ENCODE measurements at regions not wholly inside any gene's neighbourhood (a gene's known extent, or its start where the extent isn't known, plus 50 kb on each side); places are given as distances from the start of the nearest gene placed in this dataset.

DNA sequence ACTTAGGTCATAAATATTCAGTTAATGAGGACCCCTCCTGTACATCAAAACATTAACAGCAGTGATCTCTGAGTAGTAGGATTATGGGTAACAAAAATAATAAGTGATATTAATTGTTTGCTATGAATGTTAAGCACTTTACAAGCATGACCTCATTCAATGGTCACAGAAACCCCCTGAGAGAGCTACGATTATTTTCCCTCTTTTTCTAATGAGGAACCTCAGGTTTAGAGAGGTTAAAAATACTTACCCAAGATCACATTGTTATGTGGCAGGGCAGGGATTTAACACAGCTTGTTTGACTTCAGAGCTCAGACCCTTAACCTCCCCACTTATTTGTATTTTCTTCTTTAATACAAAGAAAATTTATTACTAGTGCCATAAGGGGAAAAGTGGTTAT, 228.2 kb downstream of the TBL1XR1 start:
- DNase-seq (ENCODE audit: low spot score): no peak

DNA sequence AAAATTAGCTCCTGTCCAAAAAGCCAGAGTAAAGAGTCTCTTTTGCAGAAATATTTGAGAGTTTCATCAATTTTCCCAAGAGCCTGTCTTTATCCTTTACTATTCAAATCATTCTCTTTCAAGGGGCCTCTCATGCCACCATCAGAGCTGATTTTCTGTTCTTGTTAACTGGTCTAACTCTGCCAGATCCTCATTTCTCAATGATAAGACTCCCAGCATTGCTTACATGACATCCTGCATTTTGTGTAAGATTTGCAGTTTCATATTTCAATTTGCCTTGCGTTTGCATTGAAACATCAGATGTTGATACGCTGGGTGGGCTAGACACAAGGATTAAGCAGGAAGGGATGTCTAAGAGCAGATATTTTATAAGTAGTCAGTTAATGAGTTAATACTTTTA, 228.7 kb downstream of the TBL1XR1 start:
- no peak for DNase-seq (ENCODE audit: low spot score)

DNA sequence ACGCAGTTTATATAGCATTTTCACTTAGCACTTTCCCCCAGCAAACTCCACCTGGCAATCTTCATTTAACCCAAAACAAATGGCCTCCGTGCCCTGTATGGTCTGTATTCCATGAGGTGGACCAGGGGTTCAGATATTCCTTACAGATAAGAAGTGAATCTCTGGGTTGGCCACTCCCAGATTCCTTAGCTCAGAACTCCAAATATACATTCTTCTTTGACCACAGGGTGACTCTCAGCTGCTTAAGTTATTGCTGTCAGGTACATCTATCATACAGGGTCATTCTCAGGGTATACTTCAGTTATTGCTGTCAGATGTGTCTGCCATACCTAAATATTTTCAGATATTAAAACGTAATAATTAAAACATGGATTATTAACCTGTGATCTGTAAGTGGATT, 229.8 kb downstream of the TBL1XR1 start:
- DNase-seq (ENCODE audit: low spot score): no peak

DNA sequence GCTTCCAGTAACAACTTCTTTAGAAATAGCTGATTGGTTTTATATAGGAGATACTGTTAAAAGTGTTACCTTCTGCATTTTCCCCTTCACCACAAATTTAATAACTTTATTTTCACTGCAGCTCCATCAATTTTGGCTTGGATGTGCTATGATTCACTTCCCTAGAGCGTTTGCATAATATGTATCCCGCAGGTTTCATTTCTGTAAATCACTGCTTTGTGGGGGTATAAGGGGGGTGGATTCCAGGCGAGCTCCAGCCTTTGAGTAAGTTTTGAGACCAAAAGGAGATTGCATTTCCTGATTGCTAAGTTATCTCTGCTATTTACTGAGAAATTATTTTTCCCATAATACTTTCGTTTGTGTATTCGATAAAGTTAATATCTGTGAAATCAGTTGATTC, 232.6 kb downstream of the TBL1XR1 start:
- no peak for DNase-seq (ENCODE audit: low spot score)

GRCh38 chr3:176961916-176962315, 235.4 kb downstream of the TBL1XR1 start:
- no peak for DNase-seq (ENCODE audit: low spot score)

DNA sequence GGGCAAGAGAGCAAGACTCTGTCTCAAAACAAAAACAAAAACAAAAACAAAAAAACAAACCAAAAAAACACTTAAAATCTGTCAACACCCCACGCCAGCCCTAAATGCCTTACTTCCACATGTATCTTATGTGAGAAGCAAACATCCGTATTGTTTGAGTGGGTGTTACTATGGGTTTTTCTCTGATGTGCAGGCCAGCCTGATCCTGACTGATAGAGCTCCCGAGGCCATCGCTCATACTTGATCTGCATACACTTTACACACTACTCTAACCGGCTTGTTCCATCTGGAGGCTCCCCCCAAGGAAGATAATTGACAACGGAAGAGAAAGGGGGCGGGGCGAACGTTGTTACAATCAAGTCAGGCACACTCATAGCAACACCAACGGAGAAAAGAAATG, 237.4 kb downstream of the TBL1XR1 start:
- no peak for DNase-seq (ENCODE audit: low spot score)

DNA sequence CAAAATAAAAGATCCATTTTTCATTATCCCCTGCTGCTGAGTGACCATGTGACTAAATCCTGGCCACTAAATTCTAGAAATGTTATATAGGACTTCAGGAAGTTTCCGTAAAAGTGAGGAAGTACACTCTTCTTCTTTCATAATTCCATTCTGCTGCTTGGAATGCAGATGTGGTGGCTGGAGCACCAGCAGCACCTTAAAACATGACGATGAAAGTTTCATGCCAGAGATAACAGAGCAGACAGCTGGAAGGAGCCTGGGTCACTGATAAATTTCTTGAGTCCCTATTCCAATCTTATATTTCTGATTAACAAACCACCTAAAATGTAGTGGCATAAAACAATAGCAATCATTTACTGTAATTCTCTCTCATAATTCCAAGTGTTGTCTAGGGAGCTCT, 238.7 kb downstream of the TBL1XR1 start:
- DNase-seq (ENCODE audit: low spot score): no peak

DNA sequence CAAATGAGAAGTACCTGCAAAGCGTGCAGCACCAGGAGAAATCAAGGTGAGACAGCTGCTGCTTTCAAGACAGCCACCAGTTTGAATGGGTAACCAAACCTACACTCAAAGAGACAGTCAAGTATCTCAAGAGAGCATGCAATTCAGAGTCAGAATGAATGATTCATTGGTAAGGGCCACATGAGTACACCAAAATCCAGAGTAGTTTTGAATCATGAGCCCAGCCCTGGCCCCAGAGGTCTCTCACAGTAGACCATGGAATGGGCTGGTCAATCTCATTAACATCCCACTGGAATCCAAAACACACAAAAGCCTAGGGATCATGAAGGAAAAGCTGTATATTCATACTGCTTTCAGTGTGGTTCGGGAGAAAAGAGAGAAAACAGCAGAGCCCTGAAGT, 242.8 kb downstream of the TBL1XR1 start:
- no peak for DNase-seq (ENCODE audit: low spot score)

DNA sequence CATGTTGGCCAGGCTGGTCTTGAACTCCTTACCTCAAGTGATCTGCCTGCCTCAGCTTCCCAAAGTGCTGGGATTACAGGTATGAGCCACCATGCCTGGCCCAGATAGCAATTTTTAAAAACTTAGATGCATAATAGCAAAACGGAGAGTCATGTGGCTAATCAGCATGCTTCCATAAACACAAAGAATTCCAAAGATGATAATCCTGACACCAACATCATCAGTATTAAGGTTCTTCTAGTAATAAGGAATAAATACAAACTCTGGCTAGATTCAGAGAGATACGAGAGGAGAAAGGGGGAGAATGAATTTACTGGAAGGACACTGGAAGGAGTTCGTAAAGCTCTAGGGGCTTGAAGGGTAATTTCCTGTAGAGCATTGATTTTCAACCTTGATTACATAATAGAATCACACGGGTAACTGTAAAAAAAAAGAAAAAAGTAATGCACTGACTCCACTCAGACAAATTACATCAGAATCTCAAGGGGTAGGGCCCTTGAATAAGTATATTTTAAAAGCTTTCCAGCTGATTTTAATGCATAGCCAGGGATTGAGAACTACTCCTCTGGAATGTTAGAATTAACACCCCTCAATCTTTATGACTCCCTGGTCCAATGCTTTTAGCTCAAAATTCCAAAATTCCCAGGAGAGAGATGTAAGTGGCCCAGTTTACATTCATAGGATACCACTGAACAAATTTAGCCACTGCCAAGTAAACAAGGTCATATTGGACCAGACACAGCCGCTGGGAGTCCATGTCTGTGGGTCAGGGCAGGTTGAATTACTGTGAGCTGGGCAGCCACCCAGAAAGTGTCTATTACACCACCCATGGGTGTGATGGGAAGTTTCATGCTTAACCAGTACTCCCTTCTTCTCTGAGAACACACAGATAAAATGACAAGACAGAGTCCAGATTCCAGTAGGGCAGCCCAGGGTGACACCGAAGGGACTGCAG, 243.9 kb downstream of the TBL1XR1 start:
- DNase-seq (ENCODE audit: low spot score): peak; percentile 27

DNA sequence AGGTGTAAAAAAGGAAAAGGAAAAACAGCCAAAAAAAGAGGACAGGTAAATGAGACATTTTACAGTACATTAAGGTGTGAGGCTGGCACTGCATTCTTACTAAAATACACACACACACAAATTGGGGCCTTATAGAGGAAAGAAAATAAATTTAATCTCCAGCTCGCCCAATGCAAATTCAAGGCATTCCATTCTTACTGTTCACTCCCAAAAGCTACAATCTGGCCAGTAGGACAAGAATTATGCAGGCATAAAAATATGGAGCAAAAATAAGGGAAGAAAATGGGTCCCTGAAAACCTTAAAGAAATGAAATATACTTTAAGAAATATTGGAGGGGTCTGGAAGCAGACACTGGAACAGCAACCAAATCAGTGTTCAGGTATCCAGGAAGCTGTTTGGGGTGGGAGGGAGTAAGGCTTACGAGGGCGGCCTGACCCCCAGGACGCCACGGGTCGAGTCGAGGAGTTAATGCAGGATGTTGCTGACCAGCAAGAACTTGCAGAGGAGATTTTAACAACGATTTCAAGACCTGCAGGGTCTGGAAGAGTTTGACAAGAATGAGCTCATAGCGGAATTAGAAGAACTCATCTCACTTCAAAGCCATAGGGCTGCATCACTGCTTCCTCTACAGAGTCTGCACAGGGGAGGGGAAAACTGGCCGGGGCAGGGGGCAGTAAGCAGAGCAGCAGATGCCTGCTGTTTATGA, 245.5 kb downstream of the TBL1XR1 start:
- no peak for DNase-seq (ENCODE audit: low spot score)

GRCh38 chr3:176951144-176951543, 246.1 kb downstream of the TBL1XR1 start:
- DNase-seq (ENCODE audit: low spot score): no peak

GRCh38 chr3:176950743-176951142, 246.5 kb downstream of the TBL1XR1 start:
- DNase-seq (ENCODE audit: low spot score): no peak

GRCh38 chr3:176948151-176948550, 249.1 kb downstream of the TBL1XR1 start:
- DNase-seq (ENCODE audit: low spot score): no peak

DNA sequence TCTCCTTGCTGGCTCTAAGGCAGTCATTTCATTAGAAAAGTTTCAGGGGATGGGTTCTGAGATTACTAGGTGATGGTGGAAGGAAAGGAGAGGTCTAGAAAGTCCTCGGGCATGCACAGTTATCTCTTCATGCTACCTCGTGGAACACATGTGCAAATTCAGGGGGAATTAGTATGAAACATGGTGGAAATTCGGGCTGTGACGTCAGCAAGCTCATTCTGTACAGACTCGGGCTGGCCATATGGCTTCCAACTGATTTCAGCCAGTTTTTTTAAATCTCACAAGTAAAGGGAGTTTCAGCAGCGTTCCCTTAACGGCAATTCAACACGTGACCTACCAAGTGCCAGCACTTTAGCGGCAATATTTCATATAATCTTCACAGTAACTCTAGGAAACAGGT, 251.1 kb downstream of the TBL1XR1 start:
- no peak for DNase-seq (ENCODE audit: low spot score)

DNA sequence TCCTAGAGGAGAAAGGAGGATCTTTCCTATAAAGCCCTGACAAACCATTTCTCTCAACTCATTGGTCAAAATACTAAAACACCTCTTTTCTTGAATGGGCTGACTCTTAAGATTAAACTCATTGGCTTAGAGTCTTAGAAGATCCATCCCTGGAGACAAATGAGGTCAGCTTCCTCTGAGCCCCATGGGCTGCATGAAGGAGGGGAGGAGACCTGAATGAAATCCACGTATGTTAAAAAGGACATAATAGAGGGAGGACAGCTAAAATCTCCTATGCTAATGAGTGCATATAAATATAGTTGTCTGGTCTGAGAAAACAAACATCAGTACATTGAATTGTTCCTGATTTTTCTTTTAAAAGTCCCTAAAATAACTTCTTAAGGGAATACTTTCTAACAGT, 255.0 kb downstream of the TBL1XR1 start:
- DNase-seq (ENCODE audit: low spot score): no peak

GRCh38 chr3:176941689-176942088, 255.6 kb downstream of the TBL1XR1 start:
- no peak for DNase-seq (ENCODE audit: low spot score)

- DNase-seq (ENCODE audit: low spot score): peak; percentile 78
Observed at GRCh38 chr3:176939022-176939817, 258.1 kb downstream of the TBL1XR1 start.

- DNase-seq (ENCODE audit: low spot score): no peak
Observed at GRCh38 chr3:176937994-176938393, 259.3 kb downstream of the TBL1XR1 start.

DNA sequence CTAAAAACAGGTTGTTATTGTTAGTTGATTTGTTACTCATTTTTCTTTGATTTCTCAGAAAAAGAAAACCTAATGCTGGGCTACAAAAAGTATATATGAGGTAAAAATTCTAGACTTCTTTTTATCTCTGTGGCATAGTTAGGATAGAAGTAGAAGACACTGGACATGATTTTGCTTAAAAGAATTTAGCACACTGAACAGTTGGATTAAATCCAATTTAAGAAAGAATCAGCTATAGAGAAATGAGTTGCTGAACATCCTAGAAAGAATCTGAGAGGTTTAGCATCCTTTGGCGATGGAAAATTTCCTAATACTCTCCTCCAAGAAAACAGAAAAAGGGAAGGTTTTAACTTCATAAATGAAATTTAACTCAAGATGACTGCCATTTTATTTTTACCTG, 259.7 kb downstream of the TBL1XR1 start:
- no peak for DNase-seq (ENCODE audit: low spot score)

DNA sequence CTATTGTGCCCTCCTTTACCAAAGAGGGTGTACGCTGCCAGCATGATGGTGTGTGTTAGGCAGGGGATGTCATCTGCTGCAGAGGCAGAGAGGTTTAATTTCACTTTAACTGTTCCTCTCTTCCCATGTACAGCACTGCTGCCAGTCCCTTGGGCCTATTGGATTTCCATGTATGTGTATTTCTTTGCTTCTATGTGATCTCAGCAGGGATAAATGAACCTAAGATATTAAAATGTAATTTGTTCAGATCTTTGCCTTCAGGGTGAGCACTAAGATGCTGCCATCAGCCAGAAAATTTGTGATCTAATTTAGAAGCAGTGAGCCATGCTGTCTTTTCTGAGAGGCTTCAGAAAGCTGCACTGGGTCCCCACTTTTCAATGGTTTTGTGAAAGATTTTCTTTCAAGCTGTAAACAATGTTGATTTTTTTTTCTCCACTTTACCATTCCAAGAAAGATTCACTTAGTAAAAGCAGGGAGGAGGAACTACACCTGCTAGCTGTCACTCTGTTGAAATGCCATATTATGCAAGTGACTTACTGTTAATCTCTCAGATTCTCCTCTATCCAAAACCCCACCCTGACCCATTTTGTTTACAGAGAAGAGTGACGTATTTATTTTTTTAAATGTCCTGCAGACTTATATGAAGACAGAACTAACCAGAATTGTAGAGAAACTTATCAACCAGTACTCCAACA, 261.9 kb downstream of the TBL1XR1 start:
- no peak for DNase-seq (ENCODE audit: low spot score)

DNA sequence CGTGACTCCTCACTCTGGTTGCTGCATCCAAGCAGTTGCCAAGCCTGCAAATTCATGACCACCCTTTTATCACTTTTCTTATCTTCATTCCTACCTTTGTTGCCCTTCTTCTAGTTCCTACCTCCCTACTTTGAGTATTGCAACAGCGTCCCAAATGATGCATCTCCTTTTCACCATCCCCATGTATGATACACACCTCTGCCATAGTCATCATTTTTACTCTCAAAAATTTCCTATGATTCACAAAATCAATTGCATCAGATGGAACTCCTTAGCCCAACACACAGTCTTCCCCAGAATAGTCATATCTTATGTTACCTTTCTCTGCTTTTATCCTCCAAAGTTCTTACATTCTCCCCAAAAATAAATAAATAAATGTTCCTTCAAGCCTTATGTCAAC, 262.6 kb downstream of the TBL1XR1 start:
- DNase-seq (ENCODE audit: low spot score): no peak

GRCh38 chr3:176933704-176934103, 263.6 kb downstream of the TBL1XR1 start:
- DNase-seq (ENCODE audit: low spot score): no peak
